Body of pancreas (tissue), 4 donors: ENCODE measurements at regions not wholly inside any gene's neighbourhood (a gene's known extent, or its start where the extent isn't known, plus 50 kb on each side); places are given as distances from the start of the nearest gene placed in this dataset.

Experiments
- ATAC-seq: fragments of 150-250 bp; one replicate; pipeline ENCODE4 v1.9.1; 2016
- DNase-seq, 4 donors: peaks; one replicate each; pipeline ENCODE4 v3.0.0-alpha.2; 2019
- H3K27ac ChIP-seq, 4 donors: fragments of 200-600 bp; sonication (generic); 1 replicate in 3 of 4; 2 replicates in 1 of 4; pipeline versions ENCODE4 v1.5.1 to v1.6.1; 2016 to 2019; ENCODE audit warnings: mild to moderate bottlenecking in 1 of 4, mixed read lengths in 1 of 4, moderate library complexity in 1 of 4
- H3K27me3 ChIP-seq, 2 donors: fragments of 200-600 bp; sonication (generic); one replicate each; pipeline ENCODE4 v1.6.0; 2016; ENCODE audit warnings: mild to moderate bottlenecking in 1 of 2
- H3K36me3 ChIP-seq, 2 donors: fragments of 200-600 bp; sonication (generic); replicated peaks in 1 of 2; 2 replicates each; pipeline ENCODE4 v1.5.1; 2016; ENCODE audit warnings: low read depth in 2 of 2; ENCODE audit not compliant: insufficient read depth in 1 of 2
- H3K4me1 ChIP-seq: fragments of 200-600 bp; sonication (generic); one replicate; pipeline ENCODE4 v1.6.0; 2016
- H3K4me3 ChIP-seq, 2 donors: fragments of 200-600 bp; sonication (generic); 1 replicate in 1 of 2; 2 replicates in 1 of 2; pipeline ENCODE4 v1.5.1; 2016 to 2019
- H3K9me3 ChIP-seq, 3 donors: fragments of 200-600 bp; sonication (generic); 1 replicate in 2 of 3; 2 replicates in 1 of 3; pipeline ENCODE4 v1.5.1; 2016
- POLR2A ChIP-seq, 3 donors: fragments of 450-650 bp; IDR thresholded peaks; one replicate each; pipeline ENCODE4 v1.6.1; 2016; ENCODE audit warnings: antibody characterized with exemption in 3 of 3, mild to moderate bottlenecking in 2 of 3
- WGBS, 2 donors: methylation state at CpG; one replicate each; pipeline ENCODE4 v1.1.5; 2017; 5-methylcytosine and 5-hydroxymethylcytosine counted together
- intact Hi-C: fragments of 100-400 bp; cut with DNase I; formaldehyde crosslinking; loops from one replicate; pipeline ENCODE4 v1.15.1; 2023
- TF ChIP-seq, protein P1 (sequence below), 7 experiments: fragments of 450-650 bp in 4 of 7; fragments of 200-600 bp in 3 of 7; sonication (generic) in 3 of 7; IDR thresholded peaks; one replicate each; pipeline ENCODE4 v1.5.1; 2016 to 2019; ENCODE audit warnings: antibody characterized with exemption in 7 of 7

DNA sequence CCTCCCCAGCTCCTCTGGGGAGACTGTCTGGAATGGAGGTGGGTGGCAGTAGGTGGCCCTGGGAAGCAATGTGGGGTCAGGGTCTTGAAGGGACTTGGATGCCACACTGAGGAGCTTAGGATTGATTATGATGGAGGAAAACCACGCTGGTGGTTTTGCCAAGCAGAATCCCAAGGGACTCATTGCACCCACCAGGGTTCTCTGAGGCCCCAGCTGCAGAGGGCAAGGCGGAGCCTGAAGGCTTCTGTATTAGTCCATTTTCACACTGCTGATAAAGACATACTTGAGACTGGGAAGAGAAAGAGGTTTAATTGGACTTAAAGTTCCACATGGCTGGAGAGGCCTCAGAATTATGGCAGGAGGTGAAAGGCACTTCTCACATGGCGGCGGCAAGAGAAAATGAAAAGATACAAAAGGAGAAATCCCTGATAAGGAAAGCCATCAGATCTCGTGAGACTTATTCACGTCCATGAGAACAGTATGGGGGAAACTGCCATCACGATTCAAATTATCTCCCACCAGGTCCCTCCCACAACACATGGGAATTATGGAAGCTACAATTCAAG is 87.2 kb upstream of the YWHAQ start:
- no peak for ATAC-seq
- intact Hi-C loops: no loop called here
- Histone ChIP-seq H3K36me3 (no peaks in the 10 kb centered on the region), H3K4me1 (no peaks in the 10 kb centered on the region), H3K27ac (no peak overlapping the region), H3K4me3 (no peak overlapping the region), H3K9me3 (no peaks in the 10 kb centered on the region), H3K27me3 (no peaks in the 10 kb centered on the region)
- TF ChIP-seq, protein P1, sequence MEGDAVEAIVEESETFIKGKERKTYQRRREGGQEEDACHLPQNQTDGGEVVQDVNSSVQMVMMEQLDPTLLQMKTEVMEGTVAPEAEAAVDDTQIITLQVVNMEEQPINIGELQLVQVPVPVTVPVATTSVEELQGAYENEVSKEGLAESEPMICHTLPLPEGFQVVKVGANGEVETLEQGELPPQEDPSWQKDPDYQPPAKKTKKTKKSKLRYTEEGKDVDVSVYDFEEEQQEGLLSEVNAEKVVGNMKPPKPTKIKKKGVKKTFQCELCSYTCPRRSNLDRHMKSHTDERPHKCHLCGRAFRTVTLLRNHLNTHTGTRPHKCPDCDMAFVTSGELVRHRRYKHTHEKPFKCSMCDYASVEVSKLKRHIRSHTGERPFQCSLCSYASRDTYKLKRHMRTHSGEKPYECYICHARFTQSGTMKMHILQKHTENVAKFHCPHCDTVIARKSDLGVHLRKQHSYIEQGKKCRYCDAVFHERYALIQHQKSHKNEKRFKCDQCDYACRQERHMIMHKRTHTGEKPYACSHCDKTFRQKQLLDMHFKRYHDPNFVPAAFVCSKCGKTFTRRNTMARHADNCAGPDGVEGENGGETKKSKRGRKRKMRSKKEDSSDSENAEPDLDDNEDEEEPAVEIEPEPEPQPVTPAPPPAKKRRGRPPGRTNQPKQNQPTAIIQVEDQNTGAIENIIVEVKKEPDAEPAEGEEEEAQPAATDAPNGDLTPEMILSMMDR (IDR thresholded peaks at IDR 0.05): no peak
- TF ChIP-seq POLR2A (IDR thresholded peaks at IDR 0.05): no peak
- no peak for DNase-seq
- 88 to 90% methylated on average over 7 of the region's 7 CpGs for WGBS, 2 donors

DNA sequence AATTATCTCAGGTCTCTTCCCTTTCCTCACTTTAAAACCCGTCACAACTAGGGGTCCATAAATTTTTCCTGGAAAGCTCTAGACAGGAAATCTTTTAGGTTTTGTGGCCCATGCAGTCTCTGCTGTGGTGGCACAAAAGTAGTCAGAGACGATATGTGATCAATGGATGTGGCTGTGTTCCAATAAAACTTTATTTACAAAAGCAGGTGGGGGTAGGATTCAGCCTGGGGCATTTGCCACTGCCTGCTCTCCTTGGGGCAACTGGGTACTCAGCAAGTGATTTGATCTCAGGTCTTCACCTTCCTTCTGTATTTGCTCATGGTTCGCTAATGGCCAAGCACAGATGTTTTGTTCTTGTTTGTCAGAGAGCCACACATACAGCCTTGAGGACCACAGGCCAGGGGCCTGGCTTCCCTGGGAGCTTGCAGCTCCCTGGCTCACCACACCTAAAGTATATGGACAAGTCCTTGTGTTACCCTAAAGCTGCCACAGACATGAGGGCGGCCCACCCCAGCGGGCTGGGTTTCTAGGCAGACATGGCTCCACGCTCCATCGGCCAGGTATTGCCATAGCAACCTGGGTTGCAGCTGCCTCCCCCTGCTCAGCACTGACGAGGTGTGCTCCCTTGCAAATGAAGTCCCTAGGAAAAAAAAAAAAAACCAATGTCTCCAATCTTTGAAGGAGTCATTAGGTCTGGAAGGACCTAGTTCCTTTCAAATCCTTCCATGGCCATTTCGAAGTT is 89.7 kb upstream of the YWHAQ start:
- no peaks in the 10 kb centered on the region for H3K9me3 ChIP-seq
- intact Hi-C loops: no loop called here
- WGBS, 2 donors: 84 to 90% methylated on average over 5 to 9 of the region's 9 CpGs

DNA sequence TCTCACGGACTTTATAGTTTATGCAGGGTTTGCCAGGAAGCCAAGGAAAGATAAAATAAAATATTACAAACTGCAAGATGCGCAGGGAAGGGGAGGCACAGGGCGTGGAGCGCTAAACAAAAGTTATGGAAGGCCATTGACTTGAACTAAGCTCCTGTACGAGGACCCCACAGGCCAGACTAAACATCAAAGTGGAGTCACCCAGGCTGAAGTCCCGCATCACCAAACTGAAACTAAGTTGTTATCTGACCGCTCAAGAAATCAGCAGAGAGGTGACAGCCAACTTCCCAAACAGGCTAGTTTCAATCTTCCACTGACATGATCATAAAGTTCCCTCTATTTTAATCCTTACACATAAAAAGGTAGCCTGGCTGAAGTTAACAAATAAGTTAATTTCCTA is 90.5 kb upstream of the YWHAQ start:
- Histone ChIP-seq H3K36me3 (no peaks in the 10 kb centered on the region), H3K4me3 (no peak overlapping the region), H3K27ac (no peak overlapping the region), H3K27me3 (no peaks in the 10 kb centered on the region), H3K9me3 (no peaks in the 10 kb centered on the region), H3K4me1 (no peaks in the 10 kb centered on the region)
- intact Hi-C loops: no loop called here
- TF ChIP-seq, protein P1 (IDR thresholded peaks at IDR 0.05): no peak
- no peak for TF ChIP-seq POLR2A (IDR thresholded peaks at IDR 0.05)
- DNase-seq (no peak), ATAC-seq (no peak)
- WGBS, 2 donors: 79 to 80% methylated on average over 7 of the region's 7 CpGs

More for the DNA sequence above, 89.7 kb upstream of the YWHAQ start:
- H3K4me3 ChIP-seq: no peak overlapping the region
- no peak for ATAC-seq
- no peak overlapping the region for H3K27ac ChIP-seq
- no peaks in the 10 kb centered on the region for H3K4me1 ChIP-seq
- DNase-seq: no peak
- no peaks in the 10 kb centered on the region for H3K27me3 ChIP-seq
- TF ChIP-seq, protein P1 (IDR thresholded peaks at IDR 0.05): no peak
- TF ChIP-seq POLR2A (IDR thresholded peaks at IDR 0.05): no peak
- no peaks in the 10 kb centered on the region for H3K36me3 ChIP-seq

DNA sequence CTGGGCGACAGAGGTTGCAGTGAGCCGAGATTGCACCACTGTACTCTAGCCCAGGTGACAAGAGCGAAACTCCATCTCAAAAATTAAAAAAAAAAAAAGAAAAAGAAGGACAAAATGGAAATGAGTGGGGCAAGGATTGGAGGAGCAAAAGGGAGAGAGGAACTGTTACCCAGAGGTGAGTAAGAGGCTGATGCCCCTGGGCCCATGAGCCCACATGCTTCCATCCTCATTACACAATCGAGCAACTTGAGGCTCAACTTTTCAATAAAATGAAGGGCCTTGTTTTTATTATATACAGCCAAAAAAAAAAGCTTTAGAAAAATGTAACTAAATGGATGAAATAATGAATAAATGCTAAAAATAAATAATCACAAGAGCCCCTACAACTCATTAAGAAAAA is 91.7 kb upstream of the YWHAQ start:
- no peak for ATAC-seq

More for the DNA sequence above, 91.7 kb upstream of the YWHAQ start:
- Histone ChIP-seq H3K36me3 (no peaks in the 10 kb centered on the region), H3K9me3 (no peaks in the 10 kb centered on the region), H3K27me3 (no peaks in the 10 kb centered on the region), H3K4me1 (no peaks in the 10 kb centered on the region), H3K4me3 (no peak overlapping the region), H3K27ac (no peak overlapping the region)
- 79 to 99% methylated on average over 3 to 4 of the region's 4 CpGs for WGBS, 2 donors
- TF ChIP-seq POLR2A (IDR thresholded peaks at IDR 0.05): no peak
- TF ChIP-seq, protein P1 (IDR thresholded peaks at IDR 0.05): no peak
- intact Hi-C loops: no loop called here
- no peak for DNase-seq
